ENCODE measurements at regions not wholly inside any gene's neighbourhood (a gene's known extent, or its start where the extent isn't known, plus 50 kb on each side); places are given as distances from the start of the nearest gene placed in this dataset.

DNA sequence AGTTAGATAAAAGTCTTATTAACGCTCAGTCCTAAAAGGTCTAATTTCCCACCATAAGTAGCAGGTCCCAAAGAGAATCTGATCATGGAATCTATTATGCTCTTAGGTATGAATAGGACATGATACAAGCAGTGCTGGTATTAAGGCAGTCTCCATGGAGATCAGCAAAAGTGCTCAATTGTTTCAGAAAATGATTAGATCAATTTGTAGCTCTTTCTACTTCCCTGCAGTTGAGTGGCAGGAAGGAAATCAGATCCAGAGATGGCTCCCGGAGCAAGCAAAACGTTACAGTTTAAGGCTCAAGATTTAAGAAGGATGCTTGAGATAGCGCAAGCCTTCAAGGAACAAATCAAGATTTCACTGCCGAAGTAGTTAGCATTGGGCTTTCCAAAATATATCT is 205.7 kb downstream of the DRD1 start:
- no peak for DNase-seq
- no peak for ATAC-seq

GRCh38 chr5:175236176-175236575 is 207.8 kb downstream of the DRD1 start:
- no peak for DNase-seq
- no peak for ATAC-seq

GRCh38 chr5:175235251-175235960 is 208.6 kb downstream of the DRD1 start:
- ATAC-seq: no peak
- no peak for DNase-seq

DNA sequence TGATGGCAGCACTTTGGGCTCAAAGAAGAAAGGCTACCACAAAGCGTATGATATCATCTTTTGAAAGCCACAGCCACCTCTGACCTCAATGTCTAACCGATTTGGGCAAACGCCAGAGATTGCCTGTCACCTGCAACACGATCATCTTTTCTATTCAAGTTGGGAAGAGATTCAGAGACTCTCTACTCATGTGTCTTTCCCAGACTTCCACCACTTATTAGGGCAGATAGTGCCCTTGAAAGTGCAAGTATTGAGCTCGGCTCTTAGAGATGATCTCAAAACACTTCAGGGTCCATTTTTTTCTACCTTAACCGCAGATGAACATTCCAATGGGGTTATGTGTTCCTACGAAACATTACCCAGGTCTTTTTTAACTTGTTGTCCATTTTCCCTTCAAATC is 213.7 kb downstream of the DRD1 start:
- ATAC-seq (no peak), DNase-seq (no peak)

DNA sequence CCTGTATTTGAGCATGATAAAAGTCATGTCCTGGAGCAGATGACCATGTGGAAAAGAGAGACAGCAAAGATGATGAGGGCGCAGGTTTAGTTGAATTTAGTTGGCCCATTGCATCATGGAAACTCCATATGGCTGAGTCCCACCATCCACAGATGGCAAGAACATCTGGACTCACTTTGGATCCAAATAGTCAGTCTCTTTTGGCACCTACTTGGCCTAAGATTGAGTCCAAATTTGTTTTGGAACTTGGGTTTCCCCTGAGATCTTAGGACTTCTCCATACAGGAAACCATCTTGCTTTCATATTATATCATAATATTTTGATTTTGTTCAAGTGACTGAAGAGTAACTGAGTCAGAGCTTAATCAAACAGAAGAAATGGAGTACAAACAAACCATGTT is 217.5 kb downstream of the DRD1 start:
- no peak for ATAC-seq
- DNase-seq: no peak

DNA sequence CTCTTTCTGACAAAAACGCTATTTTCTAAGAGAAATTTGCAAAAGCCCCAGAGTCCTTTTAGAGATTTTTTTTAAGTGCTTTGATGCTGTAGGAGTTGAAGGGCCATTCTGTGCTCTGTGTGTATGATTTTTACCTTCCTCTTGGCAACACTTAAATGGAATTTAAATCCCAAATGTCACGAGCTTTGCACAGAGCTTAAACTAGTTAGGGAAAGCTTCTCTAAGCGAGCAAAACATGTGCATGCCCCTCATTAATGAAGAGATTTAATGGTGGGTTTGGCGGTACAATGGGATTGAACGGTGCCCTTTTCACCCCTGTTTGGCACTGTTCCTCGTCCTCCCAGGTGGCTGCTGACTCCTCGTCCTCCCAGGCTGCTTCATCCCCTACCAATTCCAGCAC is 220.7 kb downstream of the DRD1 start:
- DNase-seq (no peak), ATAC-seq (no peak)

DNA sequence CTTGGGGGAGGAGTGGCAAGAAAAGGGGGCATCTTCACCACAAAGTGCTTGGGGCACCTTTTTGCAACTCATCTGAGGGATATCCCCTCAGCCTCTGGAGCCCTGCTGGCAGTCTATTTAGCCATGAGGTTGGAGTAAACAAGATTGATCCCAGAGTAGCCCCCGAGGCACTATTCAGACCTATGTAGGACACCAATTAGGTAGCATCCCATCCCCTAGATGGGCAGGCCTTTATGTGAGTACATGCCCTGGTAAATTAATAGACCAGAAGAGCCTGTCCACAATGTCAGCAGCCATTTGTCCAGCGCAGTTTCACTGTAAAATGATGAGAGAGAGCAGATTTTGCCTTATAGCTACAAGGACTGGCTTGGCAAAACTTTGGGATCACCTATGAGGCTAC is 221.4 kb downstream of the DRD1 start:
- DNase-seq (no peak), ATAC-seq (no peak)

DNA sequence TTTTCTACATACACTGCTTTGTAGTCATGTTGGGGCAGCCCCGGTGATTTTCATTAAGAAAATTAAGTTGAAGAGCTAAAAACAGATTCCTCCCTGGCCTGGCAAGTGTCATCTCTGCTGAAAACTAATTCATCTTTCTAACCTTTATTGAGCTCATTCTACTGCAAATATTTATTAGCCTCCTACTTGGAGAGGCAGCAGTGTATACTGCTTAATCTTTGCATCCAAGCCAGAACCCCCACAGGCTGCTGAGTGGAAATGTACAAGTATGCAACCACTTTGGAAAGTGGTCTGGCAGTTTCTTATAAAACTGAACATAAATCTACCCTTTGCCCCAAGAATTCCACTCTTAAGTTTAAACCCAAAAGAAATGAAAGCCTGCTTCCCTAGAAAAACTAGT is 223.4 kb downstream of the DRD1 start:
- DNase-seq (no peak), ATAC-seq (no peak)

- DNase-seq: no peak
Measured at GRCh38 chr5:175219366-175219765, 224.6 kb downstream of the DRD1 start.

DNA sequence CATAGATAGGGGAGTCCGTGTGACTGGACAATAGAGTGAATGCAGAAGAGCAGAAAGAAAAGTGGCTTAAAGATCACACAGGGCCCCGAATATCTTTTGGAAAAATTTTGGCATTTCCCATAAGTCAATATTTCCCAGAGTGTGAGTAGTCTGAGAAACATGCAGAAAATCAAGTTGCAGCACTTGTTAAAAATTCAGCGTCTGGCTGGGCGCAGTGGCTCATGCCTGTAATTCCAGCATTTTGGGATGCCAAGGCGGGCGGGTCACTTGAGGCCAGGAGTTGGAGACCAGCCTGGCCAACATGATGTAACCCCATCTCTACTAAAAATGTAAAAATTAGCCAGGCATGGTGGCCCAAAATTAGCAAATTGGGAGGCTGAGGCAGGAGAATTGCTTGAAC is 227.0 kb downstream of the DRD1 start:
- no peak for DNase-seq
- no peak for ATAC-seq

More at GRCh38 chr5:175219366-175219765, 224.6 kb downstream of the DRD1 start:
- ATAC-seq: no peak

GRCh38 chr5:175215906-175216305 is 228.1 kb downstream of the DRD1 start:
- ATAC-seq (no peak), DNase-seq (no peak)

DNA sequence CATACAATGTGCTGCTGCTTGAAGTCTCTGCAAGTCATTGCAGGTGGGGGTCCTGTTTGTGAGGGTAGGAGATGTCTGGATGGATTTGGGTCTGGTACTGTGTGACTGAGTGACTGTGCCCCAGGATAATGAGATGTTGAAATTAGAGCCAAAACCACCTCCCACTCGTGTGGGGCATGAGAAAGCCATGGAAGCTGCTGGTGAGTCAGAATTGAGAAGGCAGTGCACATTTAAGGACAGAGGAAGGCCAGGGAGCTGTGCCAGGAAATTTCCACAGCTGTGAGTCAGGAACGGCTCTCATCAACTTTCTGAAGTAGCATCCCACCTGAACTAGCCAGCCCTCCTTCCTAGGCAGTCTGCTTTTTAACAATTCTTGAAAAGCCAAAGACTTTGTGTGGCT is 229.8 kb downstream of the DRD1 start:
- DNase-seq (no peak), ATAC-seq (no peak)

GRCh38 chr5:175211956-175212756 is 231.8 kb downstream of the DRD1 start:
- DNase-seq: no peak
- no peak for ATAC-seq

GRCh38 chr5:175207321-175208040 is 236.5 kb downstream of the DRD1 start:
- DNase-seq: no peak
- no peak for ATAC-seq

- DNase-seq: no peak
- no peak for ATAC-seq
Measured at GRCh38 chr5:175206669-175207068, 237.3 kb downstream of the DRD1 start.

DNA sequence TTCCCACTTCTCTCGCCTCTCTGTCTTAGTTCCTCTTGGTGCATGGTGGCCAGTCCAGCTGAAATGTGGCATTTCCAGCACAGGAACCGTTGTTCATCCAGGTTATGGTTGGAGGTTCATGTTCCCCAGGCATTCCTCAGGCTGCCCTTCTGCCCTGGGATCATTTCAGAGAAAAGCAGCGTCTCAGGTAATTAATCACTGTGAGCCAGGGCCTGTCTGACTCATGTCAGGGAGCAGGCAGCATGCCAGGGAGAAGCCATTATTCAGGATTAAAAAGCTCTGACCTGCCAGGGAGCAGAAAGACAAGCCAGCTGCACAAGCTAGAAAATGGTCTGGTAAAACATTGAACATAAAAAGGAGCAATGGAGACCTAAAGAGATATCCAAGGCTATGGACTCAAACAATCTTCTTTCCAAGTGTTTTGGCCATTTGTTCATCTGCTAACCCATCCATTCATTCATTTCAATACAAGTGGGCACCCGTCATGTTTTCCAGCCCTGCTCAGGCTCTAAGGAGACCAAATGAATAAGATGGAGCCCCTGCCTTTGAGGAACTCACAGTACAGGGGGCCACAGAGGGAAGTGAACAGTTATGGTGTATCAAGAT is 241.4 kb downstream of the DRD1 start:
- DNase-seq (no peak), ATAC-seq (no peak)

- no peak for ATAC-seq
- no peak for DNase-seq
Measured at GRCh38 chr5:175201393-175201792, 242.6 kb downstream of the DRD1 start.

- DNase-seq (no peak), ATAC-seq (no peak)
Measured at GRCh38 chr5:175195698-175196656, 248.0 kb downstream of the DRD1 start.

- no peak for DNase-seq
- no peak for ATAC-seq
Measured at GRCh38 chr5:175181331-175181730, 262.7 kb downstream of the DRD1 start.

GRCh38 chr5:175170899-175171298 is 273.1 kb downstream of the DRD1 start:
- ATAC-seq (no peak), DNase-seq (no peak)

GRCh38 chr5:175168882-175169507 is 275.0 kb downstream of the DRD1 start:
- ATAC-seq (no peak), DNase-seq (no peak)

All from stimulated activated naive CD8-positive, alpha-beta T cell treated with anti-CD3 and anti-CD28 coated beads, Interleukin-15, Interleukin-2, amounts not matched to agents 100 U/mL and 50 U/mL, for 24 hours (primary cell).